ENCODE measurements at regions not wholly inside any gene's neighbourhood (a gene's known extent, or its start where the extent isn't known, plus 50 kb on each side); places are given as distances from the start of the nearest gene placed in this dataset.

GRCh38 chr6:125586605-125587004 is 162.8 kb upstream of the HEY2 start:
- TF ChIP-seq CTCF (conservative IDR thresholded peaks at IDR 0.05; ENCODE audit: low read depth, low read length) = no peak
- no peak for TF ChIP-seq EZH2 (IDR thresholded peaks at IDR 0.05; ENCODE audit: low read length, unreplicated experiment)

Data from PC-3 (cell line).